IMR-90 (cell line): ENCODE measurements at regions not wholly inside any gene's neighbourhood (a gene's known extent, or its start where the extent isn't known, plus 50 kb on each side); places are given as distances from the start of the nearest gene placed in this dataset.

Experiments
- ATAC-seq: fragments of 200-7000 bp; cut with Tn5 transposase; 2 replicates; pipeline ENCODE4 v1.9.1; 2020; ENCODE audit warnings: low read depth, mild to moderate bottlenecking, moderate library complexity
- BruUV-seq: library from RNA; stranded (reverse); fragments of 400-500 nt; replicated peaks from 2 replicates; lab custom pipeline; 2021; lab: Mats Ljungman, UMichigan
- CTCF ChIA-PET: fragments of 300-600 bp; formaldehyde crosslinking; extraction: SDS; loops from one replicate; lab custom pipeline; 2021; ENCODE audit warnings: antibody characterized with exemption; lab: Yijun Ruan, JAX
- POLR2A ChIA-PET: fragments of 300-600 bp; sonication (Branson Sonifier 250); formaldehyde crosslinking; loops from one replicate; lab custom pipeline; 2022; ENCODE audit warnings: antibody characterized with exemption; ENCODE audit not compliant: unreplicated experiment; lab: Charles Lee
- DNase-seq: peaks from one replicate; pipeline ENCODE4 v3.0.0; 2013
- H2AFZ ChIP-seq: replicated peaks from 2 replicates; pipeline ENCODE3; 2013; ENCODE audit warnings: low read length, mild to moderate bottlenecking; ENCODE audit not compliant: poor library complexity
- H2AK5ac ChIP-seq: 2 replicates; pipeline ENCODE4 v1.6.1; 2013; ENCODE audit warnings: low read depth, low read length, inconsistent platforms
- H2AK9ac ChIP-seq: replicated peaks from 2 replicates; pipeline ENCODE3; 2013; ENCODE audit warnings: mild to moderate bottlenecking, low read depth, low read length, moderate library complexity; ENCODE audit not compliant: poor library complexity
- H2BK120ac ChIP-seq: 2 replicates; pipeline ENCODE4 v1.6.1; 2013; ENCODE audit warnings: low read depth, low read length, inconsistent platforms
- H2BK15ac ChIP-seq: 3 replicates; pipeline ENCODE4 v1.6.1; 2013; ENCODE audit warnings: low read depth, low read length, inconsistent platforms
- H2BK20ac ChIP-seq: 2 replicates; pipeline ENCODE4 v1.6.1; 2013; ENCODE audit warnings: low read depth, mild to moderate bottlenecking, inconsistent platforms, low read length, moderate library complexity
- H2BK5ac ChIP-seq: 2 replicates; pipeline ENCODE4 v1.6.1; 2013; ENCODE audit warnings: mild to moderate bottlenecking, low read depth, low read length, inconsistent platforms; ENCODE audit not compliant: poor library complexity, severe bottlenecking
- H3K14ac ChIP-seq: replicated peaks from 2 replicates; pipeline ENCODE4 v1.6.1; 2013; ENCODE audit warnings: low read depth, low read length, inconsistent platforms
- H3K18ac ChIP-seq: 2 replicates; pipeline ENCODE4 v1.6.1; 2013; ENCODE audit warnings: low read depth, low read length, control low read depth
- H3K23ac ChIP-seq: 2 replicates; pipeline ENCODE4 v1.6.1; 2013; ENCODE audit warnings: low read depth, low read length, inconsistent platforms
- H3K27ac ChIP-seq: 2 replicates; pipeline ENCODE4 v1.5.1; 2013; ENCODE audit warnings: mild to moderate bottlenecking, control low read depth, low read length; ENCODE audit not compliant: insufficient read depth
- H3K27me3 ChIP-seq: 2 replicates; pipeline ENCODE4 v1.6.1; 2013; ENCODE audit warnings: low read length; ENCODE audit not compliant: control insufficient read depth, insufficient read depth
- H3K36me3 ChIP-seq: 2 replicates; pipeline ENCODE4 v1.6.1; 2013; ENCODE audit warnings: low read length, mixed read lengths; ENCODE audit not compliant: control insufficient read depth, insufficient read depth
- H3K4ac ChIP-seq: 2 replicates; pipeline ENCODE4 v1.6.1; 2013; ENCODE audit warnings: low read depth, low read length, inconsistent platforms
- H3K4me1 ChIP-seq: 2 replicates; pipeline ENCODE4 v1.6.1; 2013; ENCODE audit warnings: low read length, mixed read lengths; ENCODE audit not compliant: control insufficient read depth, insufficient read depth
- H3K4me2 ChIP-seq: 2 replicates; pipeline ENCODE4 v1.6.1; 2013; ENCODE audit warnings: low read depth, mild to moderate bottlenecking, control low read depth, low read length, moderate library complexity
- H3K4me3 ChIP-seq: 2 replicates; pipeline ENCODE4 v1.5.1; 2013; ENCODE audit warnings: low read depth, mild to moderate bottlenecking, control low read depth, low read length, moderate library complexity; ENCODE audit not compliant: insufficient read depth
- H3K56ac ChIP-seq: 2 replicates; pipeline ENCODE4 v1.6.1; 2013; ENCODE audit warnings: low read length, inconsistent platforms; ENCODE audit not compliant: insufficient read depth; ENCODE audit errors: extremely low read depth
- H3K79me1 ChIP-seq, 2 experiments: 2 replicates each; pipeline ENCODE4 v1.6.1; 2013; ENCODE audit warnings: low read length in 2 of 2, inconsistent platforms in 1 of 2, low read depth in 1 of 2
- H3K9ac ChIP-seq: 2 replicates; pipeline ENCODE4 v1.6.1; 2013; ENCODE audit warnings: low read depth, low read length, control low read depth
- H3K9me1 ChIP-seq: 2 replicates; pipeline ENCODE4 v1.6.1; 2013; ENCODE audit warnings: low read length, inconsistent platforms; ENCODE audit not compliant: insufficient read depth
- H3K9me3 ChIP-seq: 2 replicates; pipeline ENCODE4 v1.6.1; 2013; ENCODE audit warnings: low read length; ENCODE audit not compliant: control insufficient read depth, insufficient read depth
- H4K20me1 ChIP-seq: 2 replicates; pipeline ENCODE4 v1.6.1; 2013; ENCODE audit warnings: low read length, inconsistent platforms; ENCODE audit not compliant: insufficient read depth
- H4K5ac ChIP-seq: 2 replicates; pipeline ENCODE4 v1.6.1; 2013; ENCODE audit warnings: mild to moderate bottlenecking, low read depth, low read length, control low read depth
- H4K8ac ChIP-seq, 2 experiments: 2 replicates each; pipeline ENCODE4 v1.6.1; 2013; ENCODE audit warnings: low read depth in 2 of 2, low read length in 2 of 2, control low read depth in 1 of 2, inconsistent platforms in 1 of 2
- H4K91ac ChIP-seq: 2 replicates; pipeline ENCODE4 v1.6.1; 2013; ENCODE audit warnings: low read depth, low read length, inconsistent platforms; ENCODE audit not compliant: insufficient read depth
- BHLHE40 ChIP-seq: fragments of 150-350 bp; IDR thresholded peaks from 2 replicates; pipeline ENCODE4 v1.6.1; 2016; ENCODE audit warnings: mild to moderate bottlenecking, low read depth, low read length
- CEBPB ChIP-seq: IDR thresholded peaks from 2 replicates; pipeline ENCODE4 v1.6.1; 2012; ENCODE audit warnings: low read depth, low read length, improper control_type of control experiment
- MAFK ChIP-seq: IDR thresholded peaks from 2 replicates; pipeline ENCODE4 v1.6.1; 2012; ENCODE audit warnings: low read depth, low read length, improper control_type of control experiment
- MAZ ChIP-seq: IDR thresholded peaks from 2 replicates; pipeline ENCODE4 v1.6.1; 2012; ENCODE audit warnings: low read depth, mild to moderate bottlenecking, low read length, improper control_type of control experiment, moderate library complexity, borderline replicate concordance
- MXI1 ChIP-seq: IDR thresholded peaks from 2 replicates; pipeline ENCODE4 v1.6.1; 2012; ENCODE audit warnings: low read depth, mild to moderate bottlenecking, low read length, moderate library complexity, borderline replicate concordance
- RCOR1 ChIP-seq: IDR thresholded peaks from 2 replicates; pipeline ENCODE4 v1.6.1; 2012; ENCODE audit warnings: mild to moderate bottlenecking, low read length, improper control_type of control experiment; ENCODE audit not compliant: insufficient replicate concordance
- RFX5 ChIP-seq: IDR thresholded peaks from 2 replicates; pipeline ENCODE4 v1.8.0; 2012; ENCODE audit warnings: low read depth, mild to moderate bottlenecking, low read length, moderate library complexity
- SMC3 ChIP-seq: fragments of 150-350 bp; IDR thresholded peaks from 2 replicates; pipeline ENCODE4 v1.6.1; 2016; ENCODE audit warnings: low read depth, mild to moderate bottlenecking, antibody characterized with exemption, low read length, moderate library complexity
- WGBS, 2 experiments: methylation state at CpG; one replicate each; pipeline versions ENCODE4 v1.1.5 to v1.1.7; 2013; ENCODE audit warnings: missing lambda C conversion rate in 2 of 2; ENCODE audit not compliant: insufficient read length in 1 of 2; ENCODE audit errors: extremely low coverage in 2 of 2; 5-methylcytosine and 5-hydroxymethylcytosine counted together
- dilution Hi-C: fragments of 300-500 bp; cut with HindIII; formaldehyde crosslinking; loops from one replicate; pipeline ENCODE4 v1.14.3; 2018; ENCODE audit warnings: low sequenced_read_pairs; ENCODE audit not compliant: unreplicated experiment
- in situ Hi-C: fragments of 300-500 bp; cut with MboI; formaldehyde crosslinking; loops from 3 replicates; pipeline ENCODE4 v1.14.3; 2019; ENCODE audit warnings: low sequenced_read_pairs, inconsistent platforms, mixed read lengths
- intact Hi-C: fragments of 100-400 bp; cut with micrococcal nuclease; formaldehyde crosslinking; loops from 2 replicates; pipeline ENCODE4 v1.10.0; 2022
- TF ChIP-seq, protein P1 (sequence below): fragments of 150-350 bp; IDR thresholded peaks from 2 replicates; pipeline ENCODE4 v1.6.1; 2016; ENCODE audit warnings: low read depth, mild to moderate bottlenecking, low read length, moderate library complexity, borderline replicate concordance
- TF ChIP-seq, protein P2 (sequence below): fragments of 150-350 bp; IDR thresholded peaks from 2 replicates; pipeline ENCODE4 v1.6.1; 2017; ENCODE audit warnings: mild to moderate bottlenecking, antibody characterized with exemption, low read length, low read depth
- TF ChIP-seq, protein P3 (sequence below): conservative IDR thresholded peaks from 2 replicates; pipeline ENCODE4 v1.5.1; 2012; ENCODE audit warnings: mild to moderate bottlenecking, low read depth, low read length, improper control_type of control experiment

DNA sequence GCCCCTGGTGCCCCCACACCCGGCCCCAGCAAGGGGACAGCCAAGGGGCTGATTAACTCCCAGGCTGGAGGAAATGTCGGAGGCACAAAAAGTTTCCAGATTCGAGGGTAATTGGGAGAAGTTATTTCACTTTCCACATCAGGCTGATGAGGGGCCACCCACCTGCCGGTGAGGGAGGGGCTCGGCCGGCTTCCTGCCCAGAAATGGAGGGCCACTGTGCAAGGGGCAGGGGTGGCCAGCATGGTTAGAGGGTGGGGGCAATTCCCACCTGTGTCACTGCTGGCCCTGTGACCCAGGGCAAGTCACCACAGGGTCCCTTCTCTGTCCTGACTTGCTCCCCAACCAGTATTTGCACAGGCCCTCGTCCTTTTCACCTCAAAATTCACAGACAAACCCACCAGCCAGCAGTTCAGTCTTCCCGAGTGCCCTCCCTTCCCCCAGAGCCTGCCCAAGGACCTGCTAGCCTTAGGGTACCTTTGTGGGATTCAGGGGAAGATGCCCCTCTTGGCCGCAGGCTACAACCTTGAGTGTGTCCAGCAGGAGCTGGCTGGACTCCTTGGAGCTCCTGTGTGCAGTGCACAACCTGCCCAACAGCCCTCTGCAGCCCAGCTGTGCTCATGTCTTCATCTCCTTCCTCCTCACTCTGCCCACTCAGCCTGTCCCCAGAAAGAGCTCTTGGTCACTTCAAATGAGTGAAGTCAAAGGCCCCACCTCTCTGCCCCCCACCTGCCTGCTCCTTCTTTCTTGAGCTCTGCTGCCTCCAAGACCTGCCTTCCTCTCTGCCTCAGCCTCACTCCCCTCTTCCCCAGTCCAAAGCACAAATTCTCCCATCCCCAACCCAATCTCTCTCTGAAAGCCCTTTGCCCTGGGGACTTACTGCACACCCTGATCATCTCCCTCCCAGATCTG is 130.5 kb downstream of the BARX1 start:
- H3K9ac ChIP-seq: no peak overlapping the region
- H2AK5ac ChIP-seq: no peak overlapping the region
- H4K5ac ChIP-seq: no peak overlapping the region
- H4K20me1 ChIP-seq: no peaks in the 10 kb centered on the region
- no peak for ATAC-seq
- H3K23ac ChIP-seq: no peak overlapping the region
- H3K79me1 ChIP-seq: no peaks in the 10 kb centered on the region
- TF ChIP-seq, protein P1, sequence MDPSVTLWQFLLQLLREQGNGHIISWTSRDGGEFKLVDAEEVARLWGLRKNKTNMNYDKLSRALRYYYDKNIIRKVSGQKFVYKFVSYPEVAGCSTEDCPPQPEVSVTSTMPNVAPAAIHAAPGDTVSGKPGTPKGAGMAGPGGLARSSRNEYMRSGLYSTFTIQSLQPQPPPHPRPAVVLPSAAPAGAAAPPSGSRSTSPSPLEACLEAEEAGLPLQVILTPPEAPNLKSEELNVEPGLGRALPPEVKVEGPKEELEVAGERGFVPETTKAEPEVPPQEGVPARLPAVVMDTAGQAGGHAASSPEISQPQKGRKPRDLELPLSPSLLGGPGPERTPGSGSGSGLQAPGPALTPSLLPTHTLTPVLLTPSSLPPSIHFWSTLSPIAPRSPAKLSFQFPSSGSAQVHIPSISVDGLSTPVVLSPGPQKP: no peak
- TF ChIP-seq MXI1: no peak
- TF ChIP-seq, protein P2, sequence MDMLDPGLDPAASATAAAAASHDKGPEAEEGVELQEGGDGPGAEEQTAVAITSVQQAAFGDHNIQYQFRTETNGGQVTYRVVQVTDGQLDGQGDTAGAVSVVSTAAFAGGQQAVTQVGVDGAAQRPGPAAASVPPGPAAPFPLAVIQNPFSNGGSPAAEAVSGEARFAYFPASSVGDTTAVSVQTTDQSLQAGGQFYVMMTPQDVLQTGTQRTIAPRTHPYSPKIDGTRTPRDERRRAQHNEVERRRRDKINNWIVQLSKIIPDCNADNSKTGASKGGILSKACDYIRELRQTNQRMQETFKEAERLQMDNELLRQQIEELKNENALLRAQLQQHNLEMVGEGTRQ: no peak
- no peak for TF ChIP-seq MAFK
- TF ChIP-seq RCOR1: no peak
- TF ChIP-seq BHLHE40: no peak
- TF ChIP-seq, protein P3, sequence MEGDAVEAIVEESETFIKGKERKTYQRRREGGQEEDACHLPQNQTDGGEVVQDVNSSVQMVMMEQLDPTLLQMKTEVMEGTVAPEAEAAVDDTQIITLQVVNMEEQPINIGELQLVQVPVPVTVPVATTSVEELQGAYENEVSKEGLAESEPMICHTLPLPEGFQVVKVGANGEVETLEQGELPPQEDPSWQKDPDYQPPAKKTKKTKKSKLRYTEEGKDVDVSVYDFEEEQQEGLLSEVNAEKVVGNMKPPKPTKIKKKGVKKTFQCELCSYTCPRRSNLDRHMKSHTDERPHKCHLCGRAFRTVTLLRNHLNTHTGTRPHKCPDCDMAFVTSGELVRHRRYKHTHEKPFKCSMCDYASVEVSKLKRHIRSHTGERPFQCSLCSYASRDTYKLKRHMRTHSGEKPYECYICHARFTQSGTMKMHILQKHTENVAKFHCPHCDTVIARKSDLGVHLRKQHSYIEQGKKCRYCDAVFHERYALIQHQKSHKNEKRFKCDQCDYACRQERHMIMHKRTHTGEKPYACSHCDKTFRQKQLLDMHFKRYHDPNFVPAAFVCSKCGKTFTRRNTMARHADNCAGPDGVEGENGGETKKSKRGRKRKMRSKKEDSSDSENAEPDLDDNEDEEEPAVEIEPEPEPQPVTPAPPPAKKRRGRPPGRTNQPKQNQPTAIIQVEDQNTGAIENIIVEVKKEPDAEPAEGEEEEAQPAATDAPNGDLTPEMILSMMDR: no peak
- no peak for TF ChIP-seq CEBPB
- TF ChIP-seq SMC3: no peak
- TF ChIP-seq MAZ: no peak
- no peak for TF ChIP-seq RFX5
- H2BK5ac ChIP-seq: no peak overlapping the region
- no peak overlapping the region for H4K91ac ChIP-seq
- H3K9me3 ChIP-seq: no peaks in the 10 kb centered on the region
- H3K18ac ChIP-seq: no peak overlapping the region
- no peak overlapping the region for H2BK15ac ChIP-seq
- no CpG with 5 or more reads among the region's 9 CpGs for WGBS, 2 experiments
- H3K36me3 ChIP-seq: no peaks in the 10 kb centered on the region
- intact Hi-C loops: loop anchor here (5.0 kb wide), 2 partner anchors 138 to 178 kb away; no protein-coding TSS in a partner anchor
- ChIA-PET CTCF (no interaction called here), POLR2A (no interaction called here)
- H3K9me1 ChIP-seq: no peaks in the 10 kb centered on the region
- no peak overlapping the region for H3K4me2 ChIP-seq
- H2AFZ ChIP-seq: no peak overlapping the region
- H2BK120ac ChIP-seq: no peak overlapping the region
- no peak overlapping the region for H3K4ac ChIP-seq
- peaks cover 13% of the 10 kb centered on the region; the same call in 1 of the 2 replicates for H3K27me3 ChIP-seq
- dilution Hi-C loops: no loop called here
- no peak overlapping the region for H3K27ac ChIP-seq
- no peak overlapping the region for H3K14ac ChIP-seq
- H3K4me1 ChIP-seq: no peaks in the 10 kb centered on the region
- H3K56ac ChIP-seq: no peak overlapping the region
- BruUV-seq: no TSS peak
- peak overlapping the region; percentile 79 for H2AK9ac ChIP-seq
- in situ Hi-C loops: no loop called here
- no peak for DNase-seq
- no peak overlapping the region for H2BK20ac ChIP-seq
- H3K4me3 ChIP-seq: no peak overlapping the region
- H4K8ac ChIP-seq: no peak overlapping the region
